Endothelial cell of umbilical vein (primary cell): ENCODE measurements at regions not wholly inside any gene's neighbourhood (a gene's known extent, or its start where the extent isn't known, plus 50 kb on each side); places are given as distances from the start of the nearest gene placed in this dataset.

ENCODE experiments used
- EZH2 ChIP-seq: IDR thresholded peaks from 2 replicates; pipeline ENCODE4 v1.6.1; 2012; ENCODE audit warnings: borderline replicate concordance, low read depth, mild to moderate bottlenecking, moderate library complexity, low read length, inconsistent platforms; ENCODE audit not compliant: severe bottlenecking
- JUN ChIP-seq: IDR thresholded peaks from 2 replicates; pipeline ENCODE4 v1.6.1; 2011; ENCODE audit warnings: borderline replicate concordance, low read depth; ENCODE audit not compliant: insufficient read length, insufficient read depth
- MYC ChIP-seq: IDR thresholded peaks from one replicate; pipeline ENCODE4 v1.6.1; 2011; ENCODE audit warnings: mild to moderate bottlenecking, low read depth, low read length
- POLR2A ChIP-seq: IDR thresholded peaks from 2 replicates; pipeline ENCODE4 v1.6.1; 2012; ENCODE audit warnings: low read depth, mild to moderate bottlenecking, control low read depth, low read length
- POLR2AphosphoS5 ChIP-seq: IDR thresholded peaks from 2 replicates; pipeline ENCODE4 v1.6.1; 2012; ENCODE audit warnings: low read depth, mild to moderate bottlenecking, control low read depth, low read length, moderate library complexity; ENCODE audit not compliant: insufficient read depth
- TF ChIP-seq, protein P1 (sequence below), 2 donors: IDR thresholded peaks; 1 replicate in 1 of 2; 2 replicates in 1 of 2; pipeline ENCODE4 v1.5.1; 2011; ENCODE audit warnings: low read length in 2 of 2, mild to moderate bottlenecking in 2 of 2, moderate library complexity in 2 of 2, control low read depth in 1 of 2, inconsistent platforms in 1 of 2, low read depth in 1 of 2; ENCODE audit not compliant: insufficient read depth in 1 of 2; ENCODE audit errors: extremely low read depth in 1 of 2
- TF ChIP-seq, protein P2 (sequence below): IDR thresholded peaks from 2 replicates; pipeline ENCODE4 v1.6.1; 2011; ENCODE audit not compliant: insufficient read depth, insufficient read length

DNA sequence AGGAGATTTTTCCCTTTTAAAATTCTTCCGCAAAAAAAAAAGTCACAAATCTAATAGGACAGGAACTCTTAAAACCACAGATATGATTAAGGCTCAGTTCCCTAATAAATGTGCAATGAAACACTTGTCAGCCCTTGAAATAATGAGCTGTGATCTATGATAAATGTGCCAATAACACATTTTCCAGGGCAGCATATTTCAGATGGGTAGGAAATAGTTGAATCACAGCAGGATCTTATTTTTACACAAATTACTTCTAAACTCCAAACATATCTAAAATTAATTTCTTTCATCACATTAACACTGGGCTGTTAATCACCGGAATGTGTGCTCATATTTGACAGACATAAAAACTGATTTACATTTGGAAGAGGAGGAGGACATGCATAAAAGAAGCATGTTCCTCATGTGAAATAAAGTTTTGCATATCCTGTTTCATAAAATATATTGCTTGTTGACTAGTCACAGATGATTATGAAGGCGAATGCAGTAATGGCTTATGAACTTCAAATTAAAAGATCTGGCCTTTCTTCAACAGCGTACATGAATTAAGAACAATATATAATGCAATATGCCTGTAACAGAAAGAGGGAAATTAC, 281.4 kb downstream of the PAX3 start:
- TF ChIP-seq POLR2AphosphoS5 (no peak), POLR2A (no peak), EZH2 (no peak), MYC (no peak), JUN (no peak)
- TF ChIP-seq, protein P1, sequence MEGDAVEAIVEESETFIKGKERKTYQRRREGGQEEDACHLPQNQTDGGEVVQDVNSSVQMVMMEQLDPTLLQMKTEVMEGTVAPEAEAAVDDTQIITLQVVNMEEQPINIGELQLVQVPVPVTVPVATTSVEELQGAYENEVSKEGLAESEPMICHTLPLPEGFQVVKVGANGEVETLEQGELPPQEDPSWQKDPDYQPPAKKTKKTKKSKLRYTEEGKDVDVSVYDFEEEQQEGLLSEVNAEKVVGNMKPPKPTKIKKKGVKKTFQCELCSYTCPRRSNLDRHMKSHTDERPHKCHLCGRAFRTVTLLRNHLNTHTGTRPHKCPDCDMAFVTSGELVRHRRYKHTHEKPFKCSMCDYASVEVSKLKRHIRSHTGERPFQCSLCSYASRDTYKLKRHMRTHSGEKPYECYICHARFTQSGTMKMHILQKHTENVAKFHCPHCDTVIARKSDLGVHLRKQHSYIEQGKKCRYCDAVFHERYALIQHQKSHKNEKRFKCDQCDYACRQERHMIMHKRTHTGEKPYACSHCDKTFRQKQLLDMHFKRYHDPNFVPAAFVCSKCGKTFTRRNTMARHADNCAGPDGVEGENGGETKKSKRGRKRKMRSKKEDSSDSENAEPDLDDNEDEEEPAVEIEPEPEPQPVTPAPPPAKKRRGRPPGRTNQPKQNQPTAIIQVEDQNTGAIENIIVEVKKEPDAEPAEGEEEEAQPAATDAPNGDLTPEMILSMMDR (IDR thresholded peaks at IDR 0.05; ENCODE audit: extremely low read depth in 1 of 2, insufficient read depth in 1 of 2, low read depth in 1 of 2, low read length in 2 of 2), result no peak
- TF ChIP-seq, protein P2, sequence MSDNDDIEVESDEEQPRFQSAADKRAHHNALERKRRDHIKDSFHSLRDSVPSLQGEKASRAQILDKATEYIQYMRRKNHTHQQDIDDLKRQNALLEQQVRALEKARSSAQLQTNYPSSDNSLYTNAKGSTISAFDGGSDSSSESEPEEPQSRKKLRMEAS, result no peak
